ENCODE measurements at regions not wholly inside any gene's neighbourhood (a gene's known extent, or its start where the extent isn't known, plus 50 kb on each side); places are given as distances from the start of the nearest gene placed in this dataset.
A peak's percentile ranks its signal among the peaks of the same experiment; 100 is the strongest.

GRCh38 chr4:187174749-187175148 is 451.1 kb upstream of the FAT1 start:
- no peak overlapping the region for H3K4me3 ChIP-seq (ENCODE audit: low read depth, low read length)
- in situ Hi-C loops (cut with HindIII; ENCODE audit: low sequenced_read_pairs) = no loop called here
- no peak for TF ChIP-seq CTCF (IDR thresholded peaks at IDR 0.05; ENCODE audit: low read depth, low read length)

GRCh38 chr4:187175197-187175596 is 451.5 kb upstream of the FAT1 start:
- no peak for TF ChIP-seq CTCF (IDR thresholded peaks at IDR 0.05; ENCODE audit: low read depth, low read length)
- in situ Hi-C loops (cut with HindIII; ENCODE audit: low sequenced_read_pairs) = no loop called here

More at GRCh38 chr4:187174749-187175148, 451.1 kb upstream of the FAT1 start:
- DNase-seq (ENCODE audit: low read depth, low spot score) = no peak

GRCh38 chr4:187176261-187176910 is 452.7 kb upstream of the FAT1 start:
- in situ Hi-C loops (cut with HindIII; ENCODE audit: low sequenced_read_pairs) = no loop called here
- no peak for TF ChIP-seq CTCF (IDR thresholded peaks at IDR 0.05; ENCODE audit: low read depth, low read length)
- H3K4me3 ChIP-seq (ENCODE audit: low read depth, low read length) = no peak overlapping the region
- no peak for DNase-seq (ENCODE audit: low read depth, low spot score)

More at GRCh38 chr4:187175197-187175596, 451.5 kb upstream of the FAT1 start:
- H3K4me3 ChIP-seq (ENCODE audit: low read depth, low read length) = no peak overlapping the region
- no peak for DNase-seq (ENCODE audit: low read depth, low spot score)

GRCh38 chr4:187178084-187178483 is 454.4 kb upstream of the FAT1 start:
- no peak for TF ChIP-seq CTCF (IDR thresholded peaks at IDR 0.05; ENCODE audit: low read depth, low read length)
- in situ Hi-C loops (cut with HindIII; ENCODE audit: low sequenced_read_pairs) = no loop called here
- no peak for DNase-seq (ENCODE audit: low read depth, low spot score)
- no peak overlapping the region for H3K4me3 ChIP-seq (ENCODE audit: low read depth, low read length)

GRCh38 chr4:187178587-187178986 is 454.9 kb upstream of the FAT1 start:
- no peak for DNase-seq (ENCODE audit: low read depth, low spot score)
- in situ Hi-C loops (cut with HindIII; ENCODE audit: low sequenced_read_pairs) = no loop called here
- no peak overlapping the region for H3K4me3 ChIP-seq (ENCODE audit: low read depth, low read length)
- no peak for TF ChIP-seq CTCF (IDR thresholded peaks at IDR 0.05; ENCODE audit: low read depth, low read length)

GRCh38 chr4:187179086-187180058 is 455.7 kb upstream of the FAT1 start:
- in situ Hi-C loops (cut with HindIII; ENCODE audit: low sequenced_read_pairs) = no loop called here
- no peak for TF ChIP-seq CTCF (IDR thresholded peaks at IDR 0.05; ENCODE audit: low read depth, low read length)
- peak; percentile 2 for DNase-seq (ENCODE audit: low read depth, low spot score)
- H3K4me3 ChIP-seq (ENCODE audit: low read depth, low read length) = no peak overlapping the region

Data from astrocyte of the spinal cord (primary cell).